ENCODE measurements at regions not wholly inside any gene's neighbourhood (a gene's known extent, or its start where the extent isn't known, plus 50 kb on each side); places are given as distances from the start of the nearest gene placed in this dataset.

GRCh38 chr14:66072190-66073084 lies 413.7 kb upstream of the CCDC196 start:
- Histone ChIP-seq H3K4me1 (ENCODE audit: control insufficient read depth in 5 of 5, insufficient read depth in 5 of 5, low read length in 5 of 5) (peaks cover 0 to 6% (median 0%) of the 10 kb centered on the region in 5 donors), H3K9ac (ENCODE audit: insufficient read depth in 1 of 2, low read length in 2 of 2) (no peak overlapping the region), H3K9me3 (ENCODE audit: control insufficient read depth in 4 of 4, insufficient read depth in 3 of 4, low read length in 3 of 4) (no peaks in the 10 kb centered on the region), H3K27me3 (ENCODE audit: control insufficient read depth in 3 of 3, insufficient read depth in 3 of 3, low read length in 2 of 3) (peaks cover 0 to 4% (median 0%) of the 10 kb centered on the region in 3 donors), H3K36me3 (ENCODE audit: control insufficient read depth in 4 of 4, insufficient read depth in 4 of 4, low read length in 4 of 4) (no peaks in the 10 kb centered on the region), H3K4me3 (no peak overlapping the region), H3K27ac (ENCODE audit: low read depth in 1 of 2, low read length in 1 of 2) (no peak overlapping the region)
- DNase-seq (no peak), ATAC-seq (ENCODE audit: insufficient read depth, low FRiP score) (no peak)
- TF ChIP-seq CTCF (IDR thresholded peaks at IDR 0.05; ENCODE audit: control extremely low read depth, extremely low read depth), result no peak
- 92 to 95% methylated on average over 5 of the region's 5 CpGs for WGBS, 2 donors

GRCh38 chr14:66074537-66074936 lies 411.6 kb upstream of the CCDC196 start:
- H3K36me3 ChIP-seq (ENCODE audit: control insufficient read depth in 4 of 4, insufficient read depth in 4 of 4, low read length in 4 of 4), result no peaks in the 10 kb centered on the region
- no peak for ATAC-seq (ENCODE audit: insufficient read depth, low FRiP score)

GRCh38 chr14:66076176-66076575 lies 410.0 kb upstream of the CCDC196 start:
- TF ChIP-seq CTCF (IDR thresholded peaks at IDR 0.05; ENCODE audit: control extremely low read depth, extremely low read depth), result no peak
- Histone ChIP-seq H3K27ac (ENCODE audit: low read depth in 1 of 2, low read length in 1 of 2) (no peak overlapping the region), H3K4me3 (no peak overlapping the region), H3K9ac (ENCODE audit: insufficient read depth in 1 of 2, low read length in 2 of 2) (no peak overlapping the region), H3K4me1 (ENCODE audit: control insufficient read depth in 5 of 5, insufficient read depth in 5 of 5, low read length in 5 of 5) (peaks cover 0 to 13% (median 5%) of the 10 kb centered on the region in 5 donors), H3K36me3 (ENCODE audit: control insufficient read depth in 4 of 4, insufficient read depth in 4 of 4, low read length in 4 of 4) (no peaks in the 10 kb centered on the region), H3K27me3 (ENCODE audit: control insufficient read depth in 3 of 3, insufficient read depth in 3 of 3, low read length in 2 of 3) (no peaks in the 10 kb centered on the region), H3K9me3 (ENCODE audit: control insufficient read depth in 4 of 4, insufficient read depth in 3 of 4, low read length in 3 of 4) (no peaks in the 10 kb centered on the region)
- DNase-seq (peak in 1 of 3 donors; percentile 12), ATAC-seq (ENCODE audit: insufficient read depth, low FRiP score) (no peak)
- WGBS, 2 donors, result 73 to 85% methylated on average over 3 of the region's 3 CpGs

More at GRCh38 chr14:66074537-66074936, 411.6 kb upstream of the CCDC196 start:
- Histone ChIP-seq H3K4me3 (no peak overlapping the region), H3K27ac (ENCODE audit: low read depth in 1 of 2, low read length in 1 of 2) (no peak overlapping the region), H3K9me3 (ENCODE audit: control insufficient read depth in 4 of 4, insufficient read depth in 3 of 4, low read length in 3 of 4) (no peaks in the 10 kb centered on the region), H3K9ac (ENCODE audit: insufficient read depth in 1 of 2, low read length in 2 of 2) (no peak overlapping the region), H3K27me3 (ENCODE audit: control insufficient read depth in 3 of 3, insufficient read depth in 3 of 3, low read length in 2 of 3) (peaks cover 0 to 4% (median 0%) of the 10 kb centered on the region in 3 donors), H3K4me1 (ENCODE audit: control insufficient read depth in 5 of 5, insufficient read depth in 5 of 5, low read length in 5 of 5) (peaks cover 0 to 10% (median 5%) of the 10 kb centered on the region in 5 donors)
- WGBS, 2 donors, result 79 to 80% methylated on average over 4 of the region's 4 CpGs
- TF ChIP-seq CTCF (IDR thresholded peaks at IDR 0.05; ENCODE audit: control extremely low read depth, extremely low read depth), result no peak
- no peak for DNase-seq
